Left ventricle myocardium inferior (tissue), 1 donor: ENCODE measurements at regions not wholly inside any gene's neighbourhood (a gene's known extent, or its start where the extent isn't known, plus 50 kb on each side); places are given as distances from the start of the nearest gene placed in this dataset.

Experiments used
- DNase-seq: peaks from one replicate; pipeline ENCODE4 v3.0.0-alpha.2; 2020
- H3K27ac ChIP-seq: fragments of 200-600 bp; replicated peaks from 2 replicates; pipeline ENCODE4 v1.8.0; 2021
- H3K27me3 ChIP-seq: fragments of 200-600 bp; 2 replicates; pipeline ENCODE4 v1.8.0; 2021; ENCODE audit warnings: low read depth
- H3K36me3 ChIP-seq: fragments of 200-600 bp; 2 replicates; pipeline ENCODE4 v1.8.0; 2021
- H3K4me1 ChIP-seq: fragments of 200-600 bp; 2 replicates; pipeline ENCODE4 v1.8.0; 2021
- H3K4me3 ChIP-seq: fragments of 200-600 bp; 2 replicates; pipeline ENCODE4 v1.8.0; 2021; ENCODE audit warnings: mild to moderate bottlenecking, moderate library complexity
- H3K9me3 ChIP-seq: fragments of 200-600 bp; replicated peaks from 2 replicates; pipeline ENCODE4 v1.8.0; 2021
- CTCF ChIP-seq: fragments of 200-600 bp; IDR thresholded peaks from 2 replicates; pipeline ENCODE4 v1.8.0; 2021; ENCODE audit warnings: antibody characterized with exemption, mild to moderate bottlenecking, borderline replicate concordance
- intact Hi-C: fragments of 100-400 bp; cut with micrococcal nuclease; formaldehyde crosslinking; loops from one replicate; pipeline ENCODE4 v1.11.0; 2022
- donor health status: DM: no; HTN: yes; CAD: no; lungs with severe emphysema.

- DNase-seq: no peak
- H3K27ac ChIP-seq: no peak overlapping the region
- H3K9me3 ChIP-seq: peaks cover 5% of the 10 kb centered on the region
- no peaks in the 10 kb centered on the region for H3K36me3 ChIP-seq
- H3K27me3 ChIP-seq: no peaks in the 10 kb centered on the region
- no peak overlapping the region for H3K4me3 ChIP-seq
- intact Hi-C loops: no loop called here
- no peaks in the 10 kb centered on the region for H3K4me1 ChIP-seq
- no peak for TF ChIP-seq CTCF
Observed at GRCh38 chr10:61337741-61338140, 115.4 kb downstream of the TMEM26 start.

- TF ChIP-seq CTCF: no peak
- H3K36me3 ChIP-seq: no peaks in the 10 kb centered on the region
- intact Hi-C loops: no loop called here
- H3K4me3 ChIP-seq: no peak overlapping the region
- H3K27me3 ChIP-seq: no peaks in the 10 kb centered on the region
- no peaks in the 10 kb centered on the region for H3K4me1 ChIP-seq
- no peak for DNase-seq
- H3K9me3 ChIP-seq: peaks cover 5% of the 10 kb centered on the region
- no peak overlapping the region for H3K27ac ChIP-seq
Observed at GRCh38 chr10:61336831-61337230, 116.3 kb downstream of the TMEM26 start.

- no peak for TF ChIP-seq CTCF
- intact Hi-C loops: no loop called here
- Histone ChIP-seq H3K4me1 (no peaks in the 10 kb centered on the region), H3K27me3 (no peaks in the 10 kb centered on the region), H3K9me3 (peaks cover 8% of the 10 kb centered on the region), H3K27ac (no peak overlapping the region), H3K4me3 (no peak overlapping the region), H3K36me3 (no peaks in the 10 kb centered on the region)
- DNase-seq: no peak
Observed at GRCh38 chr10:61335359-61335758, 117.8 kb downstream of the TMEM26 start.

- Histone ChIP-seq H3K27ac (no peak overlapping the region), H3K4me3 (no peak overlapping the region), H3K9me3 (peaks cover 35% of the 10 kb centered on the region), H3K27me3 (no peaks in the 10 kb centered on the region), H3K36me3 (no peaks in the 10 kb centered on the region), H3K4me1 (no peaks in the 10 kb centered on the region)
- TF ChIP-seq CTCF: no peak
- intact Hi-C loops: no loop called here
- DNase-seq: no peak
Observed at GRCh38 chr10:61332581-61332980, 120.6 kb downstream of the TMEM26 start.

- H3K27me3 ChIP-seq: no peaks in the 10 kb centered on the region
- intact Hi-C loops: no loop called here
- no peaks in the 10 kb centered on the region for H3K36me3 ChIP-seq
- no peak for TF ChIP-seq CTCF
- no peak overlapping the region for H3K4me3 ChIP-seq
- H3K4me1 ChIP-seq: no peaks in the 10 kb centered on the region
- H3K27ac ChIP-seq: no peak overlapping the region
- no peak for DNase-seq
- H3K9me3 ChIP-seq: peaks cover 36% of the 10 kb centered on the region
Observed at GRCh38 chr10:61330669-61331068, 122.5 kb downstream of the TMEM26 start.

- H3K36me3 ChIP-seq: no peaks in the 10 kb centered on the region
- no peaks in the 10 kb centered on the region for H3K27me3 ChIP-seq
- peaks cover 36% of the 10 kb centered on the region for H3K9me3 ChIP-seq
- no peak for TF ChIP-seq CTCF
- H3K4me3 ChIP-seq: no peak overlapping the region
- H3K27ac ChIP-seq: no peak overlapping the region
- DNase-seq: no peak
- intact Hi-C loops: no loop called here
- no peaks in the 10 kb centered on the region for H3K4me1 ChIP-seq
Observed at GRCh38 chr10:61329854-61330253, 123.3 kb downstream of the TMEM26 start.
